Psoas muscle (tissue), 7 donors: ENCODE measurements at regions not wholly inside any gene's neighbourhood (a gene's known extent, or its start where the extent isn't known, plus 50 kb on each side); places are given as distances from the start of the nearest gene placed in this dataset.

Experiments used
- ATAC-seq, 4 donors: fragments of 200-7000 bp; cut with Tn5 transposase; one replicate each; pipeline ENCODE4 v1.9.1; 2020; ENCODE audit warnings: moderate library complexity in 3 of 4, mild to moderate bottlenecking in 2 of 4
- DNase-seq, 2 donors: peaks; one replicate each; pipeline ENCODE4 v3.0.0-alpha.2; 2020
- H3K27ac ChIP-seq: fragments of 200-600 bp; one replicate; pipeline ENCODE4 v1.8.0; 2022
- H3K27me3 ChIP-seq, 3 donors: fragments of 200-600 bp in 1 of 3; one replicate each; pipeline versions ENCODE4 v1.6.1 to v1.8.0; 2013 to 2022; ENCODE audit warnings: low read length in 2 of 3, mild to moderate bottlenecking in 2 of 3, moderate library complexity in 1 of 3; ENCODE audit not compliant: insufficient read depth in 3 of 3
- H3K36me3 ChIP-seq, 2 donors: fragments of 200-600 bp in 1 of 2; one replicate each; pipeline versions ENCODE4 v1.6.1 to v1.8.0; 2013 to 2022; ENCODE audit warnings: low read depth in 1 of 2, mild to moderate bottlenecking in 1 of 2, moderate library complexity in 1 of 2; ENCODE audit not compliant: insufficient read depth in 1 of 2
- H3K4me1 ChIP-seq: fragments of 200-600 bp; one replicate; pipeline ENCODE4 v1.8.0; 2022
- H3K4me3 ChIP-seq: fragments of 200-600 bp; one replicate; pipeline ENCODE4 v1.8.0; 2022; ENCODE audit warnings: mild to moderate bottlenecking
- H3K9me3 ChIP-seq: fragments of 200-600 bp; one replicate; pipeline ENCODE4 v1.8.0; 2022
- WGBS, 3 donors: extraction: QIAGEN DNeasy Blood & Tissue Kit; methylation state at CpG; one replicate each; pipeline versions ENCODE4 v1.1.6 to v1.1.7; 2013; 5-methylcytosine and 5-hydroxymethylcytosine counted together
- intact Hi-C, 2 donors: fragments of 100-400 bp; cut with DNase I; formaldehyde crosslinking; loops; one replicate each; pipeline versions ENCODE4 v1.11.0 to v1.14.2; 2022
- TF ChIP-seq, protein P1 (sequence below): fragments of 200-600 bp; IDR thresholded peaks from one replicate; pipeline ENCODE4 v1.8.0; 2022; ENCODE audit warnings: antibody characterized with exemption
- donor health status: healthy with polysubstance abuse.
- donor health status: DM: no; HTN: no; CAD: no; lungs with moderate emphysema.
- donor health status: Bipolar disorder and iron deficiency.
- donor health status: healthy.
- donor health status: DM: yes; HTN: yes; CAD: no.
- donor health status: DM: no; HTN: no; CAD: no.
- donor health status: DM: yes; HTN: yes; CAD: no.

DNA sequence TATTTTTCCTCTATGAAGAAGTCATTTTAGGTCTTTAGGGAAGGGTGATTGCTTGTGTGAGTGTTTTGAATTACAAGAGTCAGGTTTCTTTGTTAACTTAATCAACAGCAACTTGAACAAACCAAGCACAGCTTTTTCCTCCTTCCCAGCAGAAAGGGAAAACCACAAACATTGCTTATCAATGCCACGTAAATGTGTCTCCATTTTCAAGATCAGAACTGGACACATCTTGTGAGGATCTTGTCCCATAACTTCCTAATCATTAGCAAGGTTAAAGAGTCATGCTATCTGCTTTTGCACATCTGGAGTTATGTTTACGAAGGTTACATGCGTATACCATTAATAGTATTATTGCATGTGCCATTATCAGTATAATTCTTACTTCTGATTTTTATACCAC is 248.0 kb upstream of the FLRT2 start:
- H3K9me3 ChIP-seq: no peaks in the 10 kb centered on the region
- intact Hi-C loops: no loop called here
- peaks cover 0 to 3% (median 0%) of the 10 kb centered on the region in 3 donors for H3K27me3 ChIP-seq
- H3K4me3 ChIP-seq: no peak overlapping the region
- H3K36me3 ChIP-seq: no peaks in the 10 kb centered on the region
- no peaks in the 10 kb centered on the region for H3K4me1 ChIP-seq
- no peak for DNase-seq
- TF ChIP-seq, protein P1, sequence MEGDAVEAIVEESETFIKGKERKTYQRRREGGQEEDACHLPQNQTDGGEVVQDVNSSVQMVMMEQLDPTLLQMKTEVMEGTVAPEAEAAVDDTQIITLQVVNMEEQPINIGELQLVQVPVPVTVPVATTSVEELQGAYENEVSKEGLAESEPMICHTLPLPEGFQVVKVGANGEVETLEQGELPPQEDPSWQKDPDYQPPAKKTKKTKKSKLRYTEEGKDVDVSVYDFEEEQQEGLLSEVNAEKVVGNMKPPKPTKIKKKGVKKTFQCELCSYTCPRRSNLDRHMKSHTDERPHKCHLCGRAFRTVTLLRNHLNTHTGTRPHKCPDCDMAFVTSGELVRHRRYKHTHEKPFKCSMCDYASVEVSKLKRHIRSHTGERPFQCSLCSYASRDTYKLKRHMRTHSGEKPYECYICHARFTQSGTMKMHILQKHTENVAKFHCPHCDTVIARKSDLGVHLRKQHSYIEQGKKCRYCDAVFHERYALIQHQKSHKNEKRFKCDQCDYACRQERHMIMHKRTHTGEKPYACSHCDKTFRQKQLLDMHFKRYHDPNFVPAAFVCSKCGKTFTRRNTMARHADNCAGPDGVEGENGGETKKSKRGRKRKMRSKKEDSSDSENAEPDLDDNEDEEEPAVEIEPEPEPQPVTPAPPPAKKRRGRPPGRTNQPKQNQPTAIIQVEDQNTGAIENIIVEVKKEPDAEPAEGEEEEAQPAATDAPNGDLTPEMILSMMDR: no peak
- 74 to 84% (median 79%) methylated on average over 3 of the region's 3 CpGs for WGBS, 3 donors
- no peak overlapping the region for H3K27ac ChIP-seq
- no peak for ATAC-seq

DNA sequence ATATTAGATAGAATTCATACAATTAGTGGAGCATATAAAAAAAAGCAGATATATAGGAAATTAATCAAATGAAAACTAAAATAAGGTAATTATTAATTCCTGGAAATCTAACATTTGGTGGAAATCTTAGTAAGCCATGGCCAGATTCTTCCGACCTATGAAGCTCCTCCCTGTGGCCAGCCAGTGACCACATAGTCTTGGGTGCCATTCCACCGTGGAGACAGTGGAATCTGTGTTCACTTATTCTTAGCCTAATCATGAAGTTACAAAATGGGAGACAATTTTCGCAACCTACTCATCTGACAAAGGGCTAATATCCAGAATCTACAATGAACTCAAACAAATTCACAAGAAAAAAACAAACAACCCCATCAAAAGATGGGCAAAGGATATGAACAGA is 241.9 kb upstream of the FLRT2 start:
- Histone ChIP-seq H3K4me3 (no peak overlapping the region), H3K27me3 (no peaks in the 10 kb centered on the region), H3K36me3 (no peaks in the 10 kb centered on the region), H3K27ac (no peak overlapping the region), H3K4me1 (no peaks in the 10 kb centered on the region), H3K9me3 (no peaks in the 10 kb centered on the region)
- TF ChIP-seq, protein P1: no peak
- intact Hi-C loops: no loop called here
- WGBS, 3 donors: 94 to 98% (median 96%) methylated on average over 3 of the region's 3 CpGs
- DNase-seq (no peak), ATAC-seq (no peak)

DNA sequence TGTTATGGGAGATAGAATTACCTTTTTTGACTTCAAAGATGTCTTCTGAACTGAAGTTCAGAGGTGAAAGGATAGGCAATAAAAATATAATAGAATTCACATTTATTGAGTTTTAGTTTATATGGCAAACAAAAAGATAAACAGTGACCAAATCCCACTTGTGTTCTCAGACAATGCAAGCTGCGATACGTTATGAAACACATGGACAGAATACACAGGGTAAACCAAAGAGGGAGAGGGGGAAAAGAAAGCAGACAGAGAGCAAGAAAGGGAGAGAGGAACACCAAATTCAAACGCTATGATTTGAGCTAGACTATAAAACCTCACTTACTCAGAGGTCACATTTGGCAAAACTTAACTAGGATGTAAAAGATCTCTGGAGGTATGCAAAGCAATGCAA is 238.2 kb upstream of the FLRT2 start:
- Histone ChIP-seq H3K9me3 (no peaks in the 10 kb centered on the region), H3K4me3 (no peak overlapping the region), H3K27ac (no peak overlapping the region), H3K4me1 (no peaks in the 10 kb centered on the region), H3K36me3 (no peaks in the 10 kb centered on the region), H3K27me3 (no peaks in the 10 kb centered on the region)
- no peak for DNase-seq
- TF ChIP-seq, protein P1: no peak
- ATAC-seq: no peak
- intact Hi-C loops: no loop called here
- 70 to 81% (median 80%) methylated on average over 3 of the region's 3 CpGs for WGBS, 3 donors

DNA sequence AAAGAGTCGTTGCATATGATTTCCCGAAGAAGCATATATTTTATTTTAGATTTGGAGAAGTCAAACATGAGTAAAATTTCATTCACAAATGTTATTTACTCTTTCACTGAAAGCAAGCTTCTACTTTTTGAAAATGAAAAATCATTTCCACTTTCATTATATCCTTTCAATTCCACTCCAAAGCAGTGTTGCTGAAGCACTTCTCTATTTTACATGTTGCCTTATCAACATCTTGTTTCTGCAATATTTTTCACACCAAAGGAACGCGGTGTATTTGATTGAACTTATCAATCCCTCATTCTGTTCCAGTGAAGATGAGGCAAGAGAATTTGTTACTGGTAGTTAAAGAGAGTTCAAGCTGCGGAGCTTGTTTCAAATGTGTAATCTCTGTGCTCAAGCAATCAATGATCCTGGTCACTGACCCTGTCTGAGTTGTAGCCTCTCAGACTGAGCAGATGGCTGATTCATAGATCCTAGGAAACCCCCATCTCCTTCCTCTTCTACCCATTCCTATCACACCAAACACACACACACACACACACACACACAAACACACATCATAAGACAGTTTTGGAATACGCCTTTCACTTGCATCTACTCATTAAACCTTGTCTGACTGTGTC is 236.2 kb upstream of the FLRT2 start:
- Histone ChIP-seq H3K4me3 (no peak overlapping the region), H3K9me3 (no peaks in the 10 kb centered on the region), H3K36me3 (no peaks in the 10 kb centered on the region), H3K27me3 (no peaks in the 10 kb centered on the region), H3K27ac (no peak overlapping the region), H3K4me1 (no peaks in the 10 kb centered on the region)
- no peak for ATAC-seq
- TF ChIP-seq, protein P1: no peak
- intact Hi-C loops: no loop called here
- DNase-seq: no peak
- WGBS, 3 donors: 87 to 90% (median 88%) methylated on average over 6 of the region's 6 CpGs

DNA sequence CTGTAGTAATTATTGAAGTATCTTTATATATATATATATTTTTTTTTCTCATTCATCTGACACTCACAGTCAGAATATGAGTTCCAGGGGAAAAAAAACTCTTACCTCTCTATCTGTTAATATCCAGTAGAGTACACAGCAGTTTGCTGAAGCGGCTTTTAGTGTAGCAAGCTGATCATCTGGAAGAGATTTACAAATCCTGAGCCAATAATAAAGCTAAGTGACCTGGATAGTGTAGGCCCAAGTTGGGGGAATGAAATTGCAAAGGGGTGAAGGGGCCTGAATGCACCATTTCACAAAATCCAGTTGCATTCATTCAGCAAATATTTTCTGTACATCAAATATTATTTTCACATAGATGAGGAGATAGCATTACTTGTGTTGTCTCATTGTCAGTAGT is 234.6 kb upstream of the FLRT2 start:
- Histone ChIP-seq H3K36me3 (no peaks in the 10 kb centered on the region), H3K27ac (no peak overlapping the region), H3K27me3 (no peaks in the 10 kb centered on the region), H3K9me3 (no peaks in the 10 kb centered on the region), H3K4me1 (no peaks in the 10 kb centered on the region), H3K4me3 (no peak overlapping the region)
- TF ChIP-seq, protein P1: no peak
- 81 to 85% (median 84%) methylated on average over 1 of the region's 1 CpG for WGBS, 3 donors
- intact Hi-C loops: no loop called here
- no peak for DNase-seq
- no peak for ATAC-seq
